B cell (primary cell): ENCODE measurements at regions not wholly inside any gene's neighbourhood (a gene's known extent, or its start where the extent isn't known, plus 50 kb on each side); places are given as distances from the start of the nearest gene placed in this dataset.

ENCODE experiments used
- ATAC-seq: fragments of 200-7000 bp; cut with Tn5 transposase; one replicate; pipeline ENCODE4 v1.10.0; 2021; ENCODE audit warnings: low read depth, mild to moderate bottlenecking, moderate number of reproducible peaks, moderate library complexity
- CTCF ChIA-PET: fragments of 350-600 bp; sonication (Branson Sonifier 250); formaldehyde crosslinking; loops from one replicate; lab custom pipeline; 2021; ENCODE audit warnings: antibody characterized with exemption, inconsistent platforms; lab: Charles Lee
- POLR2A ChIA-PET: fragments of 350-600 bp; sonication (Branson Sonifier 250); formaldehyde crosslinking; loops from one replicate; lab custom pipeline; 2021; ENCODE audit warnings: antibody characterized with exemption; lab: Charles Lee
- DNase-seq: peaks from one replicate; pipeline ENCODE4 v3.0.0; 2013
- H2AFZ ChIP-seq: 2 replicates; pipeline ENCODE4 v1.6.1; 2012; ENCODE audit warnings: mild to moderate bottlenecking, low read depth, low read length; ENCODE audit not compliant: insufficient read depth, poor library complexity, severe bottlenecking
- H3K27ac ChIP-seq, 2 donors: 1 replicate in 1 of 2; 2 replicates in 1 of 2; pipeline ENCODE4 v1.5.1; 2012 to 2013; ENCODE audit warnings: low read length in 2 of 2, mild to moderate bottlenecking in 2 of 2, moderate library complexity in 1 of 2
- H3K27me3 ChIP-seq, 4 experiments: fragments of 200-600 bp in 1 of 4; sonication (generic) in 1 of 4; replicated peaks in 1 of 4; 1 replicate in 2 of 4; 2 replicates in 2 of 4; pipeline versions ENCODE4 v1.6.1 to v1.7.0; 2013 to 2016; ENCODE audit warnings: low read length in 3 of 4, mild to moderate bottlenecking in 2 of 4, mixed read lengths in 1 of 4, moderate library complexity in 1 of 4; ENCODE audit not compliant: insufficient read depth in 4 of 4, control insufficient read depth in 3 of 4; ENCODE audit errors: control extremely low read depth in 1 of 4
- H3K36me3 ChIP-seq, 2 experiments: replicated peaks in 1 of 2; 1 replicate in 1 of 2; 2 replicates in 1 of 2; pipeline versions ENCODE4 v1.6.1 to v1.7.1; 2013; ENCODE audit warnings: low read length in 1 of 2; ENCODE audit not compliant: insufficient read depth in 2 of 2, control insufficient read depth in 1 of 2; ENCODE audit errors: control extremely low read depth in 1 of 2, extremely low read depth in 1 of 2
- H3K4me1 ChIP-seq, 2 donors: fragments of 200-600 bp in 1 of 2; sonication (generic) in 1 of 2; 1 replicate in 1 of 2; 2 replicates in 1 of 2; pipeline versions ENCODE4 v1.5.1 to v1.6.1; 2013 to 2017; ENCODE audit warnings: low read length in 2 of 2; ENCODE audit not compliant: control insufficient read depth in 2 of 2, insufficient read depth in 2 of 2
- H3K4me2 ChIP-seq: replicated peaks from 2 replicates; pipeline ENCODE3; 2012; ENCODE audit warnings: mild to moderate bottlenecking, low read depth, low read length; ENCODE audit not compliant: poor library complexity, severe bottlenecking
- H3K4me3 ChIP-seq, 5 experiments: fragments of 200-600 bp in 1 of 5; sonication (generic) in 1 of 5; 1 replicate in 3 of 5; 2 replicates in 2 of 5; pipeline versions ENCODE4 v1.5.1 to v1.7.0; 2011 to 2016; ENCODE audit warnings: low read length in 4 of 5, mild to moderate bottlenecking in 4 of 5, low read depth in 2 of 5, control low read depth in 1 of 5, moderate library complexity in 1 of 5; ENCODE audit not compliant: insufficient read depth in 1 of 5; ENCODE audit errors: control extremely low read depth in 1 of 5, extremely low read depth in 1 of 5
- H3K79me2 ChIP-seq: fragments of 200-600 bp; sonication (generic); one replicate; pipeline ENCODE4 v1.6.0; 2016; ENCODE audit warnings: low read length; ENCODE audit not compliant: control insufficient read depth, insufficient read depth
- H3K9ac ChIP-seq: fragments of 200-600 bp; sonication (generic); 2 replicates; pipeline ENCODE4 v1.6.1; 2017; ENCODE audit warnings: mild to moderate bottlenecking, low read length, moderate library complexity
- H3K9me3 ChIP-seq, 3 donors: one replicate each; pipeline versions ENCODE4 v1.6.1 to v1.7.1; 2013; ENCODE audit warnings: low read length in 2 of 3; ENCODE audit not compliant: control insufficient read depth in 2 of 3, insufficient read depth in 1 of 3; ENCODE audit errors: control extremely low read depth in 1 of 3
- H4K20me1 ChIP-seq: 2 replicates; pipeline ENCODE4 v1.6.0; 2012; ENCODE audit warnings: mild to moderate bottlenecking, low read length; ENCODE audit not compliant: insufficient read depth, control insufficient read depth, poor library complexity, severe bottlenecking
- H3K27ac Mint-ChIP-seq: one replicate; pipeline ENCODE4 v1.8.0; 2021; ENCODE audit warnings: mixed read lengths
- H3K27me3 Mint-ChIP-seq: one replicate; pipeline ENCODE4 v1.8.0; 2021; ENCODE audit warnings: mixed read lengths
- H3K4me1 Mint-ChIP-seq: one replicate; pipeline ENCODE4 v1.8.0; 2021; ENCODE audit warnings: mixed read lengths
- H3K4me3 Mint-ChIP-seq: one replicate; pipeline ENCODE4 v1.8.0; 2021; ENCODE audit warnings: mixed read lengths
- H3K9me3 Mint-ChIP-seq: one replicate; pipeline ENCODE4 v1.8.0; 2022; ENCODE audit warnings: mixed read lengths; ENCODE audit not compliant: insufficient read depth
- EZH2 ChIP-seq: IDR thresholded peaks from 2 replicates; pipeline ENCODE4 v1.6.1; 2012; ENCODE audit warnings: borderline replicate concordance, low read depth, mild to moderate bottlenecking, moderate library complexity, low read length; ENCODE audit not compliant: insufficient read depth, poor library complexity, severe bottlenecking
- WGBS: methylation state at CpG from one replicate; pipeline ENCODE4 v1.1.5; 2013; ENCODE audit warnings: missing lambda C conversion rate; ENCODE audit not compliant: insufficient coverage; 5-methylcytosine and 5-hydroxymethylcytosine counted together
- intact Hi-C: fragments of 100-400 bp; cut with micrococcal nuclease; formaldehyde crosslinking; loops from one replicate; pipeline ENCODE4 v1.10.0; 2022
- TF ChIP-seq, protein P1 (sequence below): fragments of 200-600 bp; IDR thresholded peaks from one replicate; pipeline ENCODE4 v1.8.0; 2022; ENCODE audit warnings: antibody characterized with exemption, mild to moderate bottlenecking

DNA sequence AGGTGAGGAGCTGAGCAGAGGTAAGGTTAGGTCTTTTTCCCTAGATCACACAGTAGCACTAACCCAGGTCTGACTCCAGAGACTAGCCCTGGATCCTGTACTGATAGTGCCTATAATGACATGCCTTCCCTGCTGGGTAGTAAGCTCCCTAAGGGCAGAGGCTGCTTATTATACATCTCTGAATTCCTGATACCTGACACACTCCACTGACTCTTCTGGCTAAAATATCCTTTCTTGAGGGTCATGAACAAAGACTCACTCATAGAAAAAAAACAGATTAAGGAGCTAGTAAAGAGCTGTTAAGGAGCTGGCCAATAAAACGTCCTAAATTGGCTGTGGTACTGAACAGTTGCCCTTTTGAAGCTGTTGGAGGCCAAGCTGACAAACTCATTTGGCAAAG lies 149.0 kb upstream of the ITGA1 start:
- no peaks in the 10 kb centered on the region for H3K4me1 ChIP-seq
- TF ChIP-seq, protein P1, sequence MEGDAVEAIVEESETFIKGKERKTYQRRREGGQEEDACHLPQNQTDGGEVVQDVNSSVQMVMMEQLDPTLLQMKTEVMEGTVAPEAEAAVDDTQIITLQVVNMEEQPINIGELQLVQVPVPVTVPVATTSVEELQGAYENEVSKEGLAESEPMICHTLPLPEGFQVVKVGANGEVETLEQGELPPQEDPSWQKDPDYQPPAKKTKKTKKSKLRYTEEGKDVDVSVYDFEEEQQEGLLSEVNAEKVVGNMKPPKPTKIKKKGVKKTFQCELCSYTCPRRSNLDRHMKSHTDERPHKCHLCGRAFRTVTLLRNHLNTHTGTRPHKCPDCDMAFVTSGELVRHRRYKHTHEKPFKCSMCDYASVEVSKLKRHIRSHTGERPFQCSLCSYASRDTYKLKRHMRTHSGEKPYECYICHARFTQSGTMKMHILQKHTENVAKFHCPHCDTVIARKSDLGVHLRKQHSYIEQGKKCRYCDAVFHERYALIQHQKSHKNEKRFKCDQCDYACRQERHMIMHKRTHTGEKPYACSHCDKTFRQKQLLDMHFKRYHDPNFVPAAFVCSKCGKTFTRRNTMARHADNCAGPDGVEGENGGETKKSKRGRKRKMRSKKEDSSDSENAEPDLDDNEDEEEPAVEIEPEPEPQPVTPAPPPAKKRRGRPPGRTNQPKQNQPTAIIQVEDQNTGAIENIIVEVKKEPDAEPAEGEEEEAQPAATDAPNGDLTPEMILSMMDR = no peak
- no peak for TF ChIP-seq EZH2
- H3K27me3 ChIP-seq = no peaks in the 10 kb centered on the region
- Mint-ChIP-seq H3K4me1 (no peaks in the 10 kb centered on the region), H3K27me3 (no peaks in the 10 kb centered on the region), H3K4me3 (no peak overlapping the region), H3K27ac (no peak overlapping the region), H3K9me3 (peaks cover 5% of the 10 kb centered on the region)
- H3K9me3 ChIP-seq = peaks cover 0 to 3% (median 0%) of the 10 kb centered on the region in 3 donors
- H3K4me3 ChIP-seq = no peak overlapping the region
- H4K20me1 ChIP-seq = no peaks in the 10 kb centered on the region
- ChIA-PET CTCF (no interaction called here), POLR2A (no interaction called here)
- intact Hi-C loops = no loop called here
- no peak overlapping the region for H2AFZ ChIP-seq
- DNase-seq (no peak), ATAC-seq (no peak)
- no peak overlapping the region for H3K4me2 ChIP-seq
- no peaks in the 10 kb centered on the region for H3K36me3 ChIP-seq
- no peak overlapping the region for H3K27ac ChIP-seq
- WGBS = no CpG with 5 or more reads among the region's 1 CpG
- H3K79me2 ChIP-seq = no peaks in the 10 kb centered on the region
- H3K9ac ChIP-seq = no peak overlapping the region

DNA sequence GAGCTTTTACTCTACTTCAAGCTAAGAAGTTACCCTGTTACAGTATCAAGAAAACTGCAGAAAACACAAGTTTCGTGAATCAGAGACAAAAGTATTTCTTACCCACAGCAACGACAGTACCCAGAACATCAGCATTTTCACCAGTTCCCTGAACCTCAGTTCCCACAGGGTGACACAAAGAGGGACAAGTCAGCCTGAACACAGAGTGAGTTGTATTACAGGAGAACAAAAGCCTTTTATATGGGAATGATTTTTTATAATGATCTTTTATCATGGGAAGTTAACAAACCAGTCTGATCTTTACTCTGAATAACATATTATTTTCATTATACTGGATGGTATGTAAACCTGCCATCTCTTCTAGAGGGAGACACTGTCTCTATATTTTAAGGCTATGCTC lies 139.0 kb upstream of the ITGA1 start:
- ATAC-seq = no peak
- Histone ChIP-seq H3K36me3 (no peaks in the 10 kb centered on the region), H3K27ac (no peak overlapping the region), H3K9ac (no peak overlapping the region), H3K9me3 (peaks cover 0 to 7% (median 0%) of the 10 kb centered on the region in 3 donors), H3K4me2 (no peak overlapping the region), H2AFZ (no peak overlapping the region), H3K4me3 (no peak overlapping the region), H4K20me1 (no peaks in the 10 kb centered on the region), H3K79me2 (no peaks in the 10 kb centered on the region), H3K27me3 (no peaks in the 10 kb centered on the region), H3K4me1 (no peaks in the 10 kb centered on the region)
- Mint-ChIP-seq H3K27ac (no peak overlapping the region), H3K4me1 (no peaks in the 10 kb centered on the region), H3K4me3 (no peak overlapping the region), H3K9me3 (peaks cover 4% of the 10 kb centered on the region), H3K27me3 (peaks cover 5% of the 10 kb centered on the region)
- intact Hi-C loops = no loop called here
- CTCF ChIA-PET = no interaction called here
- TF ChIP-seq, protein P1 = no peak
- no peak for TF ChIP-seq EZH2
- POLR2A ChIA-PET = no interaction called here
- DNase-seq = no peak
- no CpG with 5 or more reads among the region's 2 CpGs for WGBS
